Large intestine (tissue), 3 donors: ENCODE measurements at regions not wholly inside any gene's neighbourhood (a gene's known extent, or its start where the extent isn't known, plus 50 kb on each side); places are given as distances from the start of the nearest gene placed in this dataset.
A peak's percentile ranks its signal among the peaks of the same experiment; 100 is the strongest.

Experiments used
- DNase-seq, 2 donors: peaks; one replicate each; pipeline versions ENCODE4 v3.0.0 to v3.0.0-alpha.2; 2013
- H3K27ac ChIP-seq: one replicate; pipeline ENCODE4 v1.5.1; 2013; ENCODE audit warnings: low read length
- H3K27me3 ChIP-seq: 2 replicates; pipeline ENCODE4 v1.6.1; 2013; ENCODE audit warnings: low read length; ENCODE audit not compliant: control insufficient read depth, insufficient read depth
- H3K36me3 ChIP-seq: 2 replicates; pipeline ENCODE4 v1.6.1; 2013; ENCODE audit warnings: low read length; ENCODE audit not compliant: control insufficient read depth, insufficient read depth
- H3K4me1 ChIP-seq: one replicate; pipeline ENCODE4 v1.6.1; 2013; ENCODE audit warnings: low read length; ENCODE audit not compliant: control insufficient read depth, insufficient read depth
- H3K4me3 ChIP-seq: one replicate; pipeline ENCODE4 v1.5.1; 2013; ENCODE audit warnings: low read length
- H3K9me3 ChIP-seq: one replicate; pipeline ENCODE4 v1.6.1; 2013; ENCODE audit warnings: mild to moderate bottlenecking, low read depth, low read length, moderate library complexity; ENCODE audit not compliant: control insufficient read depth
- WGBS: methylation state at CpG from one replicate; pipeline ENCODE4 v1.1.5; 2013; ENCODE audit warnings: low lambda C conversion rate; ENCODE audit not compliant: insufficient coverage; 5-methylcytosine and 5-hydroxymethylcytosine counted together

DNA sequence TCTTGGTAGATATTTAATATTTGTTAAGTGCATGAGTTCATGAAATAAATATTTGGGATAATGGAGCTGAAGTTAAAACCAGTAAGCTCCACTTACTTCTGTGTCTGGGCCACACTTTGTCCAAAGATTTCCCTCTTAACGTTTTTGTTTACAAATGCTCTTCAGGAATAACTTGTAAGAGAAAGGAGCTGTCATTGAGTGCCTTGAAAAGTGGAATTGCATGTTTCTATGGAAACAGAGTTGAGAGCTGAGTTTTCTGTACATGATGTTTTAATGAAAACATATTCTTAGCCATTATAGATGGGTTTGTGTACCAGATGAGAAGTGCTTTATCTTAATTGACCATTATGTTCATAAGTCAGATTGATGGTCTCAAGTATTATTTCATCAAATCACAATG is 1045.4 kb upstream of the EEF2KMT start:
- no peaks in the 10 kb centered on the region for H3K4me1 ChIP-seq
- no peaks in the 10 kb centered on the region for H3K36me3 ChIP-seq
- H3K9me3 ChIP-seq, result no peaks in the 10 kb centered on the region
- WGBS, result no CpG with 5 or more reads among the region's 1 CpG
- DNase-seq, result no peak
- H3K4me3 ChIP-seq, result no peak overlapping the region
- H3K27me3 ChIP-seq, result no peaks in the 10 kb centered on the region
- H3K27ac ChIP-seq, result no peak overlapping the region

GRCh38 chr16:6133009-6133557 is 1035.5 kb upstream of the EEF2KMT start:
- Histone ChIP-seq H3K27ac (no peak overlapping the region), H3K36me3 (no peaks in the 10 kb centered on the region), H3K27me3 (no peaks in the 10 kb centered on the region), H3K9me3 (no peaks in the 10 kb centered on the region), H3K4me3 (no peak overlapping the region), H3K4me1 (no peaks in the 10 kb centered on the region)
- WGBS, result no CpG with 5 or more reads among the region's 6 CpGs
- DNase-seq, result no peak

DNA sequence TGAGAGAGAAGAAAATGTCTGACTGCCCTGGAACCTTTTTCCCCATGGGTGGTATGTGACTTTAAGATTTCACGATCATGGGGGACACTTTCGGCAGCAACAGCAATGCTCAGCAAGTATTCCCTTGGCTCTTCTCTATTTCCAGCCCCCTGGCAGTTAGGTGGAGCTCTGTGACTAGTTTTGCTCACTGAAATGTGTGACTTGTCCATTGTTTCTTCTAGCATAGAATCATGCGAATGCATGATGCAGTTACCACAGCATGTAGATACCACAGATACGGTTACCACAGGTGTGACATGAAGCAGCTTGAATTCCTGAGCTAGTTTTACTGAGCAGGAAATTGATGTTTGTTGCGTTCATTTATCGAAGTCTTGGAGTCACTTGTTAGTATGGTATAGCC is 1034.5 kb upstream of the EEF2KMT start:
- Histone ChIP-seq H3K36me3 (no peaks in the 10 kb centered on the region), H3K4me3 (no peak overlapping the region), H3K27me3 (no peaks in the 10 kb centered on the region), H3K4me1 (no peaks in the 10 kb centered on the region), H3K27ac (no peak overlapping the region), H3K9me3 (no peaks in the 10 kb centered on the region)
- WGBS, result 20% methylated on average over 1 of the region's 6 CpGs
- DNase-seq, result no peak

DNA sequence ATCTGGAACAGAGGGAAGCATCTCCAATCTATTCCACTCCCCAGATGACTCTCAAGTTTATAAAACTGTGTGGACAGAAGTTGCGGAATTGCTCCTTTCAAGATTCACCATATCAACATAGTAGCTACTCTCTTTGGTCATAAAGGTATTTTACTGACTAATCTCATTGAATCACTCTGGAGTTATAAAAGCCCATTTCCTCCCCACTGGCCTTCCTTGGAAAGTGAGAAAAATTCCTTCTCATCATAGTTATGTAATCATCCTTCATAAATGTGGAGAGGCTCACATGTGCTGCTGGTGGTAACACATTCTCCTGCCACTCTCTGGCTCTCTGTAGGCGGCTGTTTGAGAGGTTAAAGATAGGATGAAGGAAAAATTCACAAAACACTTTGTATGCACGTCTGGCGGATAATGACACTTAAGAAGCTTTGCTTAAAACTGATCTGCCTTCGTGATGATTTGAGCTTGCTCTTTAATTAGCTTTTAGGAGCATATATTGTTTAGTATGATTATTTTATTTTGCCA is 1034.0 kb upstream of the EEF2KMT start:
- Histone ChIP-seq H3K4me1 (no peaks in the 10 kb centered on the region), H3K9me3 (no peaks in the 10 kb centered on the region), H3K4me3 (no peak overlapping the region), H3K27ac (no peak overlapping the region), H3K27me3 (no peaks in the 10 kb centered on the region), H3K36me3 (no peaks in the 10 kb centered on the region)
- no peak for DNase-seq
- WGBS, result no CpG with 5 or more reads among the region's 5 CpGs

DNA sequence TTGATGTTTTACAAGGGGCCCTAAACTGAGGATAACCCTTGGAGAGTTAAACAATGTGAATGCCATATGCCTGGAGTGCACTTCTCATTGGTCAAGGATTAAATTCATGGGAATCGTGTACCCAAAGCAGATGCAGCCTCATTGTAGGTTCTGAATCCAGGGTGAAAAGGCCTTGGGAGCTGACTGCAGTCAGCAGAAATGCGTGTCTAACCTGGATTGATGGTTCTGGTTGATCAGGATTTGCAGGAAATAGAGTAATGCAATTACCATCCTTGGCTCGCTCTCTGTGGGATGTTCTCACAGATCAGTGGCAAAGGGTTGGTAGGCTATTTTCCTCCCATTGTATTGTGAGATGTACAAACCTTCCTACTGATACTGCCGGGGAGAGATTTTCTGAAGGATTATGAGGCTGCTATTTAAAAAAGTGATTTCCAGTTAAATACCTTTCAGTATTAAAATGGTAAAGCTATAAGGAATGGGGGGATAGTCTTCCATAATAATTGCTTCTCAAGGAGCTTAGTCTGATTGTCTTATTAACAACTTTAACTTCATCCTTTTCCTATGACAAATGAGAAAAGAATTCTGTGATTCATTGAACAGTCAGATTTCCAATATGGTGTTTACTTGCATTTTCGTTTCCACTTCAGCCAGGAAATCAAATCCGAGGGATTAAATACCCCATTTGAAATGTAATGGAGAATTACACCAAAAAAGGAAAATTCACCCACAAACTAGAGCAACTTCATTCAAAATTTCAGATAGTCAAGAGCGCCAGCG is 1028.1 kb upstream of the EEF2KMT start:
- no peaks in the 10 kb centered on the region for H3K36me3 ChIP-seq
- no peak overlapping the region for H3K27ac ChIP-seq
- H3K9me3 ChIP-seq, result no peaks in the 10 kb centered on the region
- DNase-seq, result no peak
- no peaks in the 10 kb centered on the region for H3K27me3 ChIP-seq
- H3K4me3 ChIP-seq, result no peak overlapping the region
- 92% methylated on average over 2 of the region's 8 CpGs for WGBS
- no peaks in the 10 kb centered on the region for H3K4me1 ChIP-seq

- WGBS, result no CpG with 5 or more reads among the region's 1 CpG
- H3K4me3 ChIP-seq, result no peak overlapping the region
- H3K27ac ChIP-seq, result no peak overlapping the region
- no peak for DNase-seq
- no peaks in the 10 kb centered on the region for H3K36me3 ChIP-seq
- H3K4me1 ChIP-seq, result no peaks in the 10 kb centered on the region
- no peaks in the 10 kb centered on the region for H3K9me3 ChIP-seq
- H3K27me3 ChIP-seq, result no peaks in the 10 kb centered on the region
Observed at GRCh38 chr16:6124136-6124535, 1026.5 kb upstream of the EEF2KMT start.

- H3K36me3 ChIP-seq, result no peaks in the 10 kb centered on the region
- no peaks in the 10 kb centered on the region for H3K9me3 ChIP-seq
- H3K27me3 ChIP-seq, result no peaks in the 10 kb centered on the region
- no CpG with 5 or more reads among the region's 5 CpGs for WGBS
- no peaks in the 10 kb centered on the region for H3K4me1 ChIP-seq
- no peak overlapping the region for H3K27ac ChIP-seq
- peak; percentile 82 to 94 for DNase-seq
- no peak overlapping the region for H3K4me3 ChIP-seq
Observed at GRCh38 chr16:6122401-6122800, 1024.8 kb upstream of the EEF2KMT start.

- WGBS, result no CpG with 5 or more reads among the region's 2 CpGs
- Histone ChIP-seq H3K36me3 (no peaks in the 10 kb centered on the region), H3K4me3 (no peak overlapping the region), H3K27me3 (no peaks in the 10 kb centered on the region), H3K27ac (no peak overlapping the region), H3K9me3 (no peaks in the 10 kb centered on the region), H3K4me1 (no peaks in the 10 kb centered on the region)
- DNase-seq, result no peak
Observed at GRCh38 chr16:6114691-6115090, 1017.1 kb upstream of the EEF2KMT start.

- 100% methylated on average over 2 of the region's 6 CpGs for WGBS
Observed at GRCh38 chr16:6113749-6114148, 1016.2 kb upstream of the EEF2KMT start.

DNA sequence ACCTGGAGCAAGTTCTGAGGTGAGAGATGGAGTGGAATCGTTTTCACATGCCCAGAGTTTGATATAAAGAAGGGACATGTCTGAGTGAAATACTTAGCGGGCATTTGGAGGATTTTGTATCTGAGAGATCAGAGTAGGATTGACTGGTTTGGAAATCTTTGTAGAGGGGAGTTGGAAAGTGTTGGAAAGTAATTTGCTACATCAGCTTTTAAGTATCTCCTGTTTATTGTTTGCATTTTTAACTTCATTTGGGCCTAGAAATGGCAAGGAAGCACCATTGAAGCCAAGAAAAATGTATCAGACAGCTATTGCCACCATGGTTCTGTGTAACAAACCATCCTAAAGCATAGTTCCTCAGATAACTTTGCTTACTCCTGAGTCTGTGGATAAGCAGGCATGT is 1015.1 kb upstream of the EEF2KMT start:
- Histone ChIP-seq H3K4me1 (no peaks in the 10 kb centered on the region), H3K4me3 (no peak overlapping the region), H3K27me3 (no peaks in the 10 kb centered on the region), H3K9me3 (no peaks in the 10 kb centered on the region), H3K36me3 (no peaks in the 10 kb centered on the region), H3K27ac (no peak overlapping the region)
- 60% methylated on average over 1 of the region's 2 CpGs for WGBS
- no peak for DNase-seq

More at GRCh38 chr16:6113749-6114148, 1016.2 kb upstream of the EEF2KMT start:
- H3K4me1 ChIP-seq, result no peaks in the 10 kb centered on the region
- no peaks in the 10 kb centered on the region for H3K36me3 ChIP-seq
- H3K9me3 ChIP-seq, result no peaks in the 10 kb centered on the region
- H3K4me3 ChIP-seq, result no peak overlapping the region
- no peak overlapping the region for H3K27ac ChIP-seq
- H3K27me3 ChIP-seq, result no peaks in the 10 kb centered on the region
- no peak for DNase-seq

DNA sequence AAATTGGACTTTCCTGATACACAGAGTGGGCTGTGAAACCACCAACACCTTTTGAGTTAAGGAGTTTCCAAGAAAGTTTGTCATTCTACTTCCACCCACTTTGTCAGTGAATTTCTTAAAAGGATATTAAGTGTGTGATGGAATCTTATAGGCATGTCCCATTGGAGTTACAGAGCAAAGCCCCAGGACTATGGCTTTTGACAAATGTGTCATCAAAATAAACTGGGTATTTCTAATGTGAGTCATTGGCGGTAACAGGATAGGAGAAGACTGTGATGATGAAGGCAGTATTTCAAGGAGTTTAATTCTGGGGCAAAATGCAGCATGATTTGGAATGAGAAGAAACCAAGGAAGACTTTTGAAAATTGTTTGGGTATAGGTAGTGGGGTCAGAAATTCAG is 1013.8 kb upstream of the EEF2KMT start:
- Histone ChIP-seq H3K4me1 (no peaks in the 10 kb centered on the region), H3K27me3 (no peaks in the 10 kb centered on the region), H3K27ac (no peak overlapping the region), H3K36me3 (no peaks in the 10 kb centered on the region), H3K4me3 (no peak overlapping the region), H3K9me3 (no peaks in the 10 kb centered on the region)
- WGBS, result 67% methylated on average over 1 of the region's 1 CpG
- DNase-seq, result no peak
